Neutrophil (primary cell): ENCODE measurements at regions not wholly inside any gene's neighbourhood (a gene's known extent, or its start where the extent isn't known, plus 50 kb on each side); places are given as distances from the start of the nearest gene placed in this dataset.

Source experiments
- H3K27ac ChIP-seq: fragments of 200-600 bp; sonication (generic); 2 replicates; pipeline ENCODE4 v1.5.1; 2016; ENCODE audit warnings: mild to moderate bottlenecking, moderate library complexity
- H3K27me3 ChIP-seq: fragments of 200-600 bp; sonication (generic); 2 replicates; pipeline ENCODE4 v1.6.0; 2016; ENCODE audit warnings: mild to moderate bottlenecking
- H3K36me3 ChIP-seq: fragments of 200-600 bp; sonication (generic); 2 replicates; pipeline ENCODE4 v1.5.1; 2017
- H3K4me1 ChIP-seq, 2 experiments: fragments of 200-600 bp in 1 of 2; sonication (generic) in 1 of 2; 1 replicate in 1 of 2; 2 replicates in 1 of 2; pipeline versions ENCODE4 v1.5.1 to v1.6.1; 2013 to 2016; ENCODE audit warnings: low read depth in 1 of 2, low read length in 1 of 2, mild to moderate bottlenecking in 1 of 2, moderate library complexity in 1 of 2; ENCODE audit not compliant: control insufficient read depth in 1 of 2, insufficient read depth in 1 of 2
- H3K4me3 ChIP-seq, 2 experiments: fragments of 200-600 bp in 1 of 2; sonication (generic) in 1 of 2; 1 replicate in 1 of 2; 2 replicates in 1 of 2; pipeline ENCODE4 v1.5.1; 2013 to 2016; ENCODE audit warnings: low read depth in 1 of 2, low read length in 1 of 2, mild to moderate bottlenecking in 1 of 2, moderate library complexity in 1 of 2
- H3K9me3 ChIP-seq: fragments of 200-600 bp; sonication (generic); 2 replicates; pipeline ENCODE4 v1.5.1; 2016
- TF ChIP-seq, protein P1 (sequence below): fragments of 200-600 bp; sonication (generic); IDR thresholded peaks from 2 replicates; pipeline ENCODE4 v1.5.1; 2016; ENCODE audit warnings: antibody characterized with exemption

DNA sequence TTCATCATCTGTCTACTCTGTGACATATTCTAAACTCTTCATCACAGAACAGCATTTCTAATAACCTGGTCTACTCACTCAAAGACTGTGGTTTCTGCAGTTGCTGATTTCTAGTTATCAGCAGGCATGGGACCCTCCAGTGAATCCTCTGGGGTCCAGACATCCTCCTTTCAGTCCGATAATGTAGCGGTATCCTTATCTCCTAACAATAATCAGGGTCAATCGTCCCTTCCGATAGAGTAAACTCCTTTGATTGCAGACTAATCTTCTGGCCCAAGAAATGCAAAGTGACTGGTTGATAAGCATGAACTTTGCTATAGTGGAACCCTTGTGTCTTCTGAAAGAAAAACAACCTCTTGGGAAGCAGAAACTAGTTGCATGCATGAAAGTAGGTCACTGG lies 1209.8 kb upstream of the CELF2 start:
- Histone ChIP-seq H3K27me3 (no peaks in the 10 kb centered on the region), H3K36me3 (no peaks in the 10 kb centered on the region), H3K4me1 (no peaks in the 10 kb centered on the region), H3K27ac (no peak overlapping the region), H3K9me3 (no peaks in the 10 kb centered on the region), H3K4me3 (no peak overlapping the region)
- TF ChIP-seq, protein P1, sequence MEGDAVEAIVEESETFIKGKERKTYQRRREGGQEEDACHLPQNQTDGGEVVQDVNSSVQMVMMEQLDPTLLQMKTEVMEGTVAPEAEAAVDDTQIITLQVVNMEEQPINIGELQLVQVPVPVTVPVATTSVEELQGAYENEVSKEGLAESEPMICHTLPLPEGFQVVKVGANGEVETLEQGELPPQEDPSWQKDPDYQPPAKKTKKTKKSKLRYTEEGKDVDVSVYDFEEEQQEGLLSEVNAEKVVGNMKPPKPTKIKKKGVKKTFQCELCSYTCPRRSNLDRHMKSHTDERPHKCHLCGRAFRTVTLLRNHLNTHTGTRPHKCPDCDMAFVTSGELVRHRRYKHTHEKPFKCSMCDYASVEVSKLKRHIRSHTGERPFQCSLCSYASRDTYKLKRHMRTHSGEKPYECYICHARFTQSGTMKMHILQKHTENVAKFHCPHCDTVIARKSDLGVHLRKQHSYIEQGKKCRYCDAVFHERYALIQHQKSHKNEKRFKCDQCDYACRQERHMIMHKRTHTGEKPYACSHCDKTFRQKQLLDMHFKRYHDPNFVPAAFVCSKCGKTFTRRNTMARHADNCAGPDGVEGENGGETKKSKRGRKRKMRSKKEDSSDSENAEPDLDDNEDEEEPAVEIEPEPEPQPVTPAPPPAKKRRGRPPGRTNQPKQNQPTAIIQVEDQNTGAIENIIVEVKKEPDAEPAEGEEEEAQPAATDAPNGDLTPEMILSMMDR, result no peak

DNA sequence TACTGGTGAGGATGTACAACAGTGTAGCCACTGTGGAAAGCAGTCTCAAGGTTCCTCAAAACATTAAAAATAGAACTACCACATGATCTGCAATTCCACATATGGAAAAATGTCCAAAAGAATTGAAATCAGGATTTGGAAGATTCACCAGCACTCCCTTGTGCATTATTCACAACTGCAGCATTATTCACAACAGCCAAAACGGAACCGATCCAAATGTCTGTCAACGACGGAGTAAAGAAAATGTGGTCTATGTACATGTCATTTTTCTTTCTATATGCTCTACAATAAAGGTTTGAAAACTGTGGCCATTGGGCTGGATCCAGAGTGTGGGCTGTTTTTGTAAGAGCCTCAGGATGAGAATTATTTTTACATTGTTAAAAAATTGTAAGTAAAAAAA lies 1206.1 kb upstream of the CELF2 start:
- Histone ChIP-seq H3K4me3 (no peak overlapping the region), H3K36me3 (no peaks in the 10 kb centered on the region), H3K4me1 (no peaks in the 10 kb centered on the region), H3K27ac (no peak overlapping the region), H3K9me3 (no peaks in the 10 kb centered on the region), H3K27me3 (no peaks in the 10 kb centered on the region)
- TF ChIP-seq, protein P1, result no peak

DNA sequence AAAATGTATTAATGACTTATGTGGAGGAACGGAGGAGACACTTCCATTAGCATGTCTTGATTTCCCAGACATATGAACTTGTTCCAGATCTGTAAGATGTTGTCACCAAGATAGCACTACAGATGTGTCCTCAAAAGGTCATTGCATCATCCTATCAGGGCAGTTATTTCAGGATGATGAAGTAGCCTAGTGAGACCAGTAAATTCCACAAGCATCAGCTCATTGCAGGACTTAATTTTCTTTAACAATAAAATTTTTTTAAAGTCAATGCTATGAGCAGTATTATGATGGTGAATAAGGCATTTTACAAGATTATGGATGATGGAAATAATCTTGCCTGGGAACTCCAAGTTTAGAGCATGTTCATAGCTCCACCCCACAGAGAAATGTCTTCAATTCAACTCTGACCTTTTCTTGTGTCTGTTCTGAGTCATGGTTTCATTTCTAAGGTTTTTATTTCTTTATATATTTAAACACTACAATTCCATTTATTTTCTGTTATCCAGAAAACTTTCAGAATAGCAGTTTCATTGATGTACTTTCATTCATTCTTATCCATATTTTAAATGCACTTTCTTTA lies 1203.3 kb upstream of the CELF2 start:
- no peaks in the 10 kb centered on the region for H3K9me3 ChIP-seq
- no peaks in the 10 kb centered on the region for H3K27me3 ChIP-seq
- no peak overlapping the region for H3K4me3 ChIP-seq
- H3K27ac ChIP-seq, result no peak overlapping the region
- no peaks in the 10 kb centered on the region for H3K4me1 ChIP-seq
- TF ChIP-seq, protein P1, result no peak
- no peaks in the 10 kb centered on the region for H3K36me3 ChIP-seq

DNA sequence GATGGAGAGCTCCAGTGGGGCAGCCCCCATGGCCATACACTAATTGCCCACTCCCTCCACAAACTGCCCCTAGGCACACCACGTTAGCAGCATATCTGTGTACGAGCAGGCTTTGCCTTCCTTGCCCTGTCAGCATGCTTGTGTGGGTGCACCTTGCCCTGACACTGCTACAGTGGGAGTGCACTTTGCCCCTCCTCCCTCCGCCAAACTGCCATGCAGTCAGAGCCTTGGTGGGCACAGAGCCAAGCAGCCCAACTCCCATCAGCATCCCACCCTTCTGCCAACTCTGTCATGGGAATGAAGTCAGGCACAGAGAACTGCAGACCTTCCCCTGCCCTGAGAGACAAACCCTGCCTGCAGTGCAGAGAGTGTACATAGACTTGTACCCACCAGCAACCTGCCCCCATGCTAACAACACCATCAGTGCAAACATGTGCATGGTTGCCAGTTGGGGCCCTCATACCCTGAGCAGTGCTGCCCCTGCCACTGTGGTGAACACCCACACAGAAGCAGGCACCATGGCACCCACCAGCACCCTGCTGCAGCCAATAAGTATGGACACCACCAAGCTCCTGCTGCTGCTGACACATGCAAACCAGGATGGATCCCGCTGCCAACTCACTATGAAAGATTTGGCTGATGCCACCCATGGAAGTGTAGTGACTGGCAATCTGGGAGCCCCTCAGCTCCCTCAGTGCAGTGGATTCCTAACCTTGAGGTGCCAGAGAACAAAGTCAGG lies 1197.7 kb upstream of the CELF2 start:
- Histone ChIP-seq H3K9me3 (no peaks in the 10 kb centered on the region), H3K4me1 (peaks cover 0 to 1% of the 10 kb centered on the region in 2 experiments), H3K27me3 (no peaks in the 10 kb centered on the region), H3K36me3 (no peaks in the 10 kb centered on the region), H3K27ac (no peak overlapping the region), H3K4me3 (no peak overlapping the region)
- TF ChIP-seq, protein P1, result no peak

DNA sequence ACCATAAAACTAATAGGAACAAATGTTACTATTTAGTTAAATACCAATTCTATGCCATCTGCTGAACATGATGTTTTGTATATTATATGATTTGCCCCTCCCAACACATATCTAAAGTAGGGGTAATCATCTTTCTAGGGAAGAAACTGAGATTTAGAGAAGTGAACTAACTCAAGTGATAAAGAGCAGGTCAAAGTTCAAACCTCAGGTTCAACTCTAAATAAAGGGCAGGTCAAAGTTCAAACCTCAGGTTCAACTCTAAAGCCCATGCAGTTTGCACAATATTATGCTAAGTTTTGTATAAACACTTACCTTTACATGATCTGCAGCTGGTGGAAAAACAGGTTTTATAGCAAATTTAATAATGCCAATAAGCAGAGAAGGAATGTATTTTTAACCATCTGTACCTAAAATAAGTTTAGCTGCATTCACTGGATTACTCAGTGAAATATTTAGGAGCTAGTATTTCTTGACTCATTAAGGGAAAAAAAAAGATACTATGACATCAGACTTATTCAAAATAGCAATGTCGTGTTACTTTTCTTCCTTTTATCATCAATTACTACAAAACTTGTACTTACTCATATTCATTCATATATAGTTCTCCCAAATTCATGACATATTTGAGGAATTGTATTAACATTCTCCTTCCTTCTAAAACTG lies 1194.3 kb upstream of the CELF2 start:
- Histone ChIP-seq H3K9me3 (no peaks in the 10 kb centered on the region), H3K27ac (no peak overlapping the region), H3K4me1 (peaks cover 7 to 11% of the 10 kb centered on the region in 2 experiments), H3K27me3 (no peaks in the 10 kb centered on the region), H3K4me3 (no peak overlapping the region), H3K36me3 (no peaks in the 10 kb centered on the region)
- TF ChIP-seq, protein P1, result no peak
